NCI-H2196 treated with DMSO at 0.1 percent for 48 hours (cell line): ENCODE measurements at regions not wholly inside any gene's neighbourhood (a gene's known extent, or its start where the extent isn't known, plus 50 kb on each side); places are given as distances from the start of the nearest gene placed in this dataset.

Experiments
- DNase-seq: peaks from one replicate; lab custom pipeline; 2025; ENCODE audit not compliant: unreplicated experiment; lab: John Stamatoyannopoulos, UW

DNA sequence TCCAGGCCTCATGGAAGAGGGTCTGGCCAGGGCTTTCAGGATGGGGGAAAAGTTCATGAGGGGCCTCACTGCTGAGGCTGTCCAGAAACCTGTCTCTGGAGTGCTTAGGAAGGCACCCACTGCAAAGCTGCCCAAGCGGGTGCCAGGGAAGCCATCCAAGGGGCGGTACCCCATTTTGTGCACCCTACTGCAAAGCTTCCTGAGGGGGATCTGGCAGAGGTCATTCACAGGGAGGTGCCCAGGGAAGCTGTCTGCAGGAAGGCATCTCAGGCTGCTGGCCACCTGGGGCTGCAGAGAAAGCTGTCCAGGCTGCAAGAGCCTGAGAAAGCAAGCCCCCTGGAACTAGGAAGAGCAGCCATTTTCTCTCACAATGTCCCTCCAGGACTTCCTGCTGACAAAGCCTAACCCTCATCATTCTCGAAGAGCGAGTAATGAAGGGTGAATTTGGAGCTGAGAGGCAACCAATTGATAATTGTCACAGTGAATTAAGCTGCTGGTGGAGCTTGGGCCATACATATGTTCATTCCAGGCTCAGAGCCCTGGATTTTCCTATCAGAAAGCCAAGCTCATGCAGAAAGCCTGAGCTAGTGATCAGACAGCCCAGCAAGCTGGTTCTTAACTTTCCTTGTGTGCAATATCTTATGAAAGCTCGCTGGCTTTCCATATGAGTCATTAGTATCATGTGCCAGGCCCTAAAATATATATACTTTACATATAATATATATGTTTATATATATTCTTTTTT lies 62.2 kb upstream of the SLC22A16 start:
- DNase-seq = no peak

DNA sequence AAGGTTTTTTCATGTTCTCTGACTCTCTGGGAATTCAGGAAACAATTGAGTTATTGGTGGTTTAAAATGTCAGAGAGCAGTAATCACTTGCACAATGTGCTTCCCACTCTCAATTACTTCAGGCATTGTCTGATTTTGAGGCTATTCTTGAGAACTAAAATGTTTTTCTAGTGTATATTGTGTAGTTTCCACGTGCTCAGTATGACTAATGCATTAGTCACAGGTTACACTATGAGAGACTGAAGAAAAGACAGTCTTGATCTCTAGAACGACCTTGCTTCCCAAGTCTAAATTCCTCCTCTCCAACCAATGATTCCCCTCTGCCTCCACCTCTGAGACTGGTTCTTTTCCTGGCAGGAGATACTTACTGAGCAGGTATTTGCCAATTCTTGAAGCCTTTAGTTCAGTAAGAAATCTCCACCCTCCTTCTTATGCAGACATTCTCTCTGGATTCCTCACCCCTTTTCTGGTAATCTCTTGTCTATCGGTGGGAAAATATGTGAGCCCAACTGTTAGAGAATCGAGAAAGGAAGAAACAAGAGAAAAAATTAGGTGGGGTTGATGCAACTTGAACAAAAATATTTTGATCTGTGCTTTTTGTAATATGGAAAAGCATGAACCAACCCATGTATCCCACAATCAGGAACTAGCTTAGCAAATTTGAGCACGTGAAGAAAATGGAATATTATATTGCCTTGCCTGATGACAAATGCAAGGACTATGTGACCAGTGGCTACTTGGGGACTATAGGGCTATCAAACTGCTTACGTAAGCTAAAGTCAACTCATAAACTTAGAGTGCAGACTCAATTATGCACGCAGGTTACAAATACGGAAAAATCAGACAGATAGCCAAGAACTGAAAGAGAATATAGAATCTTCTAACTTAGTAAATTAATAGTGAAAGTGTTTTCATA lies 61.1 kb upstream of the SLC22A16 start:
- DNase-seq = no peak

DNA sequence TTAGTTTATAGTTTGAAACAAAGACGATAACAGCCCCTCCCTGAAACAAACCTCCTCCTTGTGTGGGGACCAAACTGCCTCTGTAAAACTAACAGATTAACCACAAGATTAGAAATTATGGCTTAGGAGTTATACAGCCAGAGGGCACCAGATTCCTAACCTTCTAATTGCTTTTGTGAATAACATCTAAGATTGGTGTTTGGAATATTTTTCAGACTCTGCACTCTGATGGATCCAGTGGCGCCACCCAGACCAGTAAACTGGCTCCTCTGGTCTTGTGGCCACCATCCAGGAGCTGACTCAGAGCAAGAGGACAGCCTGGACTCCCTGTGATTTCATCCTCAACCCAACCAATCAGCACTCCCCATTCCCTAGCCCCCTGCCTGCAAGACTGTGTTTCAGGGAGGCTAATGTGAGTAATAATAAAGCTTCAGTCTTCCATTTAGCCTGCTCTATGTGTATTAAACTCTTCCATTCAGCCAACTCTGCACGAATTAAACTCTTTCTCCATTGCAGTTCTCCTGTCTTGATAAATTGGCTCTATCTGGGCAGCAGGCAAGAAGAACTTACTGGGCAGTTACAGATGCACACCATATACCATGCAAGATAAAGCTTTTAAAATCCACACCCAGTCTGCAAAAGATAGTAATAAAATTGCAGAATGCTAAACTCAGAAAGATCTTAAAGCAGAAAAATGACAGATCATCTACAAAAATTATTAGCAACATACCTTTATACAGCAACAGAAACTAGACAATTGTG lies 58.5 kb upstream of the SLC22A16 start:
- DNase-seq = no peak

DNA sequence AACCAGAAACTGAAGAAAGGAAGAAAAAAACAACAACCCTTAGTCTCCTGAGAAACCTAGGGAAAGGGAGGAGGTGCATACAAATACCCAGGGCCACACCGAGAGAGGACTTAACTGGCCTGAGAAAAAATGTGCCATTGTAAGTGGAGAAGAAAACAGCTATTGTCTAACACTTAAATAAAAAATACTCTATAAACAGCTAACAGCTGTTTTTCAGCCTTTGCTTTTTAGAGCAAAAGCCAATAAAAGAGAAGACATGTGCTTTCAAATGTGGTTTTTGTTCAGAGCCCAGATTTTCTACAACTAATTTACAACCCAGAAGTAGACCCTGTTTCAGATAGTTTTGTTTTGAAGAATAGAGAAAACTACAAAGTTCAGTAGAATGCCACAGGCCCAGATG lies 56.0 kb upstream of the SLC22A16 start:
- DNase-seq = no peak

DNA sequence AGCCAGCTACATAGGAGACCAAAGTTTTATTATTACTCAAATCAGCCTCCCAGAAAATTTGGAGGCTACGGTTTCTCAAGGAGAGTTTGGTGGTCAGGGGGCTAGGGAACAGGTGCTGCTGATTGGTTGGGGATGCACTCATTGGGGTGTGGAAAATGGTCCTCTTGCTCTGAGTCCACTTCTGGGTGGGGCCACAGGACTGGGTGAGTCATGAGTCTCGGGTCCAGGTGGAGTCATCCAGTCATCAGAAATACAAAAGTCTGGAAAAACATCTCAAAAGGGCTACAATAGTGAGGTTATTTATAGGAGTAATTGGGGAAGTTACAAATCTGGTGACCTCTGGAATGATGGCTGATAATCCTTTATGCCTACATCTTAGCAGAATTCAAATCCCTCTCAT lies 54.3 kb upstream of the SLC22A16 start:
- DNase-seq = no peak

DNA sequence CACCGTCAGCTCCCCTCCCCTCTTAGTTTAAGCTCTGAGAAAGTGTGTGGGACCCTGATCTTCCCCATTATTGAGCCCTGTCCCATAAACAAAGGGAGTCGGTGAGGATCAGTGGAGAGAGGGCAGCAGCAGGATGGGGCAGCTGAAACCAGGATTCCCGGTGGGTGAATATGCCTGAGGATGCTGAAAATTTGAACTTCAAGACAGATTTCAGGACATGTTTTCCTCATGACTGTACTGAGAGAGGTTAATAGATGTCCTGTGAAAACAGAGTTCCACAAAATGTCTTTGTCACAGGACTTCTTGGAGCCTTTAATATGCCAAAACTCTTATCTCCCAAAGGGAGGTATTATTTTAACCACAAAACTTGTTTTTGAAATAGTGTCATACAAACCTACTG lies 53.5 kb upstream of the SLC22A16 start:
- DNase-seq = no peak

DNA sequence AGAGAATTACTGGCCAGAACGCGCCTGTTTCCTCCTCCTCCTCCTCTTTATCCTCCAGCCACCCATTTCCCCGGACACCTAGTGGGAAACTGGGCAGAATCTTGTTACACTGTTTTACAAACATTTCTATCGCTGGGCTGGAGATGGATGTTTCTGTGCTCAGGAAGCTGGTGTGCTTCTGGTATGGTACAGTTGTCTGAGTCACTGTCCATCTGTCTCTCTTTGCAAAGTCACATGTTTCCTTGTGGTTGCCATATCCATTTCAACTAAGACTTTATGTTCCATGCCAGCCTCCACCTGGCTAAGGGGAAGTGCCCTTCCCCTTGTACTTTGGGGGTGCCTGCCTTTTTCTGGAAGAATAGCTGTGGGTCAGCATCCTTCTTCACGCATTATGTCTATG lies 52.9 kb upstream of the SLC22A16 start:
- DNase-seq = no peak

DNA sequence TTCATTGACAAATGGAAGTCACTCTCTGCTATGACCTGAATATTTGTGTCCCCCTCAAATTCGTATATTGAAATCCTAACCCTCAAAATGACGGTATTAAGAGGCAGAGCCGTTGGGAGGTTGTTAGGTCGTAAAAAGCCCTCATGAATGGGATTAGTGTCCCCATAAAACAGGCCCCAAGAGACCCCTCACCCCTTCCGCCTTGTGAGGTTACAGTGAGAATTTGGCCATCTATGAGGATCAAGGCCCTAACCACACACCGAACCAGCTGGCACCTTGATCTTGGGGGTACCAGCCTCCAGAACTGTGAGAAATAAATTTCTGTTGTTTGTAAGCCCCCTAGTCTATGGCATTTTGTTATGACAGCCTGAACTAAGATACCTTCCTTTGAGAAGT lies 52.5 kb upstream of the SLC22A16 start:
- DNase-seq = no peak

DNA sequence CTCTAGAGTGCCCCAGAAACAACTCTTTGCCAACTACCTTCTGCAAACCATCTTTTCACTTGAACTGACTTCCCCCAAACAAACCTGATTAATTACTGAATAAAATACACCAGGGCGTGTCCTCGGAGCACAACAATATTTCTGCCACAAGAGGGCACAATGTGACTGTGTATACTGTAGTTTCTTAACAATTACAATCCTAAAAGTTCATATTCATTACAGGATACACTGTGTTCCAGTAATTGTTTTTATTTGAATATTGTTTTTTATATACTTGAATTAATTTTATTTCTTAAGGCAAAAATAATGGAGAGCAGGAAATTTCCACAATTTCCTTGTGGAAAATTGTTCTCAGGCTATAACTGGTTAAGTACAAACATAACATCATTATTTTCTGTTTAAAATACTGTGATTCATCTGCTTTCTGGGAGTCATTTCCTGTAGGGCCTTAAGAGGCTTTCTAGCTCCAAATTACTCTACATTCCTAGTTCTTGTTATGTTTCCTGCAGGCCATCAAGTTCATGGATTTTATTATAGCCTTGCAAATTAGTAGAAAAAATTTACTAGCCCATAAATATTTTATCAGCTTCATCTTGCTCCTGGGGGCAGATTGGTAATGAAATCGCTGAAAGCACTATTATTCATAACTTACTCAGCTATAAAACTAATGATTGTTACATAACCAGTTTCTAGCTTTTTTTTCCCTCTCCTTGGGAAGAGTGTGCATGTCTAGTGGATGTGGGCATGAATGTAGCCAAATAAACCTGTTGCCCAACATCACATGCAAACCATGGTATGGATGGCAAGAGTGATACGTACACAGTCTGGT lies 51.9 kb upstream of the SLC22A16 start:
- peak; percentile 42 for DNase-seq

DNA sequence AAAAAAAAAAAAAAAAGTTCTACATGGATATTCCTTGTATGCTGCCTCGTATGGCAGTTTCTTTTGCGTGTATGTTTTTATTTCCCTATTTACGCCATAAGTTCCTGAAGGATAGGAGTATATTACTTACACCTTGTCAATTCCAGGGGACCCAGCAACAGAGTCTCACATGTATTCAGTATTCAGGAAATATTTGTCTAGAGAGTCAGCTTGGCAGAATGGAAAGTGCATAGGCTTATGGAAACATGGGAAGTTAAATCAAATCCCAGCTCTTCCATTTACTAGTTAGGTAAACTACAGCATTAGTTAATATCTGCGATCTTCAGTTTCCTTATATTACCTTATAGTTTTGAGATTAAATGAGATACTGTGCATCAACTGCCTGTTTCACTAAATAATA lies 51.1 kb upstream of the SLC22A16 start:
- DNase-seq = no peak

DNA sequence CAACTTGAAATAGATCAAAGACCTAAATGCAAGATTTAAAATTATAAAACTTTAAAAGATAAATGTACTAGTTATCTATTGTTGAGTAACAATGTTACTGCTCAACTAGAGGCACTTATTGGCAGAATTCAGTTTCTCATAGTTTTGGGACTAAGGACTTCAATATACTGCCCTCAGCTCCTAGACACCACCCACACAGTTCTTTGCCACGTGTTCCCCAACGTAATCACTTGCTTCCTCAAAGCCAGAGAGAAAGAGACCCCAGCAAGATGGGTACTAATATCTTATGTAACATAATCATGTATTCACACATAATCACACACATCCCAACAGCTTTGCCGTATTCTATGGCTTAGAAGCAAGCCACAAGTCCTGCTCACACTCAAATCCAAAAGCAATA lies 50.3 kb upstream of the SLC22A16 start:
- DNase-seq = no peak
